GM18858 (cell line): ENCODE measurements at regions not wholly inside any gene's neighbourhood (a gene's known extent, or its start where the extent isn't known, plus 50 kb on each side); places are given as distances from the start of the nearest gene placed in this dataset.

ENCODE experiments used
- ATAC-seq: cut with Tn5 transposase; IDR thresholded peaks from one replicate; pipeline ENCODE4 v1.9.1; 2021; ENCODE audit not compliant: unreplicated experiment

GRCh38 chr10:129023082-129023481, 444.0 kb upstream of the MGMT start:
- no peak for ATAC-seq

DNA sequence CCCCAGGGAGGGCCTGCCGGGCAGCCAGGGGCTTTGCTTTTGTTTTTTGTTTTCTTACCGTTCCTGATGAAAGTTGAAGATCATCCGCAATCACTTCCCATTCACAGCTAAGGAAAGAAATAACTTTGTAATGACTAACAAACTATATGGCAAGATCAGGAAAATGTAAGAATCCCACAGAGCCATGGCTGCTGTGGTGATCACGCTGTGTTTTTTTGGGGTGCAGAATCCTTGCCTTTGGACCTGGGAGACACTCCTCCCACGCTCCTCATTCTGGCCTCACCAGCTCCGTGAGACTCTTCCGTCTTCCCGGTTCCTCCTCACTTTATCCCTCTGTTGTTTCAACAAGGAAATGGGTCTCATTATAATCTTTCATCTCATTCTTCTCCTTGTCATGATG, 443.0 kb upstream of the MGMT start:
- no peak for ATAC-seq

DNA sequence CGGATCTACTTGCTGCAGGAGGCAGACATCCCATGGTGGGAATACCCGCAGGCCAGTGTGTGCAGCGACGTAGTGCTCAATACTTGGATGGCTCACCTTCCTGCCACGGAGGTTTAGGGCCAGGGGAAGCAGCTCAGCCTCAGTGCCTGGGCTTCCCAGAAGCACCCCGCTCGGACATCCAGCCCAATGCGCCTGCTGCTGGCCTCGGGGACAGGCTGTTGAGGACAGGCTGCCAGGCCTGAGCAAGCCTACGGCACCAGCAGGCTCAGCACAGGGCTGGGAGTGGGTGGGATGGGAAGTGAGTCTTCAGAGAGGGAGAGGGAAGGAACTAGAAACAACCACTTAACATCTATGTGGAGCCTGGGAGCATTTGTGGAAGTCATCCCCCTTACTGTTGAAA, 441.3 kb upstream of the MGMT start:
- no peak for ATAC-seq

DNA sequence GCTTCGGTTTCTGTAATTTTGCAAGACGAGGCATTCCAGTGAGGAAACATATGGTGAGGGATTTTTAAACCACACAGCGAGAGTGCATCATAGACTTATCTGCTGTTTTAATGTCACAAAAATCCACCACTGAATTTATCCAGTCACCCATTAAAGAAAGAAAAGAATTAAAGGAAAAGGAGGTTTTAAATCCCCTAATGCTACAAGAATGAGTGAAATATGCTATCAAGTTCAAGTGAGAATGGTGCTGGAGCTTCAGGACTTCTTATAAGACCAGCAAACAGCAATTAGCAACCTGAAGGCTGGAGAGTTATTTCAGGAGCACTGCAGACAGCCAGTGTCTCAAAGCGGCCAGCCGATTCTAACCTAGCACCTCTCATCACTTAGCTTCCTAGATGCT, 439.1 kb upstream of the MGMT start:
- no peak for ATAC-seq

- no peak for ATAC-seq
Measured at GRCh38 chr10:129028451-129028850, 438.6 kb upstream of the MGMT start.

DNA sequence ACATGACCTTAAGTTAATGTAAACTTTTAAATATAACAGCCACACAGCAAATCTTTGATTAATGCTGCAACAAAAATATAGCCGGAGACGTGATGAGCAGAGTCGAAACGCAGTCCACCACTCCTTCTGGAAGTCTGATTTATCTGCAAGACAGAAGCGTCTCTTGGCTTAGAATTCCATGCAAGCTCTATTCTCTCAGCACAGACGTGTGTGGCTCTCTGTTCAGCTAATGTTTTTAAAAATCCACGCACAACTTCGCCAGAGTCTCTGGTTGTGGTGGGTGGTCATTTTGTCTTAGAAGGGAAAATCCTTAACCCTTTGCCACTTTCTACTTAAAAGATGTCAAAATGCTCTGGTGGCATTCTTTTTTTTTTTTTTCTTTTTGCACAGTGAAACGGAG, 438.0 kb upstream of the MGMT start:
- ATAC-seq, result no peak

- ATAC-seq, result no peak
Measured at GRCh38 chr10:129029851-129030602, 437.0 kb upstream of the MGMT start.

GRCh38 chr10:129030603-129030895, 436.5 kb upstream of the MGMT start:
- ATAC-seq, result no peak

- no peak for ATAC-seq
Measured at GRCh38 chr10:129030996-129031843, 435.8 kb upstream of the MGMT start.

- ATAC-seq, result no peak
Measured at GRCh38 chr10:129031844-129032150, 435.2 kb upstream of the MGMT start.

- ATAC-seq, result no peak
Measured at GRCh38 chr10:129032372-129033313, 434.4 kb upstream of the MGMT start.

DNA sequence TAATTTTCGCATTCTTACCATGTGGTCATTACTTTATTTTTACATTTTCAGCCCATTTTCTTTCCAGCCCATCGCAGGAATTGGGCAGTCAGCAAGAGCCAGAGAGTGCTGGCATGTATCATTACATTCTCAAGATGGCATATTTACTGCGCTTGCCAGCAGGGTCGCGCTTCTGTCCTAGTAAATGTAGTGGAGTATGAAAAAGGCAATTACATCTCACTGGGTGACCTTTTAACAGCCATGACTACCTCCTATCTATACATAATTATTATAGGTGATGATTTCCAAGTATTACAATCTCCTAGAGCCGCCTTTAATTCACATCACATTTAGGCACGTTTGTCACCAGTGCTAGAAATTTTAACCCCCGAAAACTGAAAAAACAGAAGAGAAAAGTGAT, 433.7 kb upstream of the MGMT start:
- no peak for ATAC-seq

DNA sequence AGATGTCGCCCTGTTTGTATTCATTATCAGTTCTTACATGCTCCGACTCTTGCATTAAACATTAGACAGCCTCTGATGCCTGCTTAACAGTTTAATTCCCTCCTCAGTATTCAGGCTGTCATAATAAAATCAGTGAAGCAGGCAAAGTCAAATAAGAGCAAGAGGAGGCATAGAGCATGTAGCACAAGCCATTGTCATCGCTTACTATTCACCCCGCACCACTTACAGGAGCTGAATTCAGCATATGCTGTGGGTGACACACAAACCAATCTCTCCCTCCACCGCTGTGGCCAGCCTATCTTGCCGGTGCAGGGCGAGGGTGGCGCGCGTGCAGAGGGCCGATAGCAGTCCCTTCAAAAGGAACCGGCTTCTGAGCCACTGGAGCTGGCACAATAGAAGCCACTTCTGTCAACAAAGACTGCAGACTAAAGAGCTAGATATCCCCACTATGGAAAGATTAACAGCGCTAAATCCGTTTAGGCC, 433.2 kb upstream of the MGMT start:
- no peak for ATAC-seq

- no peak for ATAC-seq
Measured at GRCh38 chr10:129035052-129035827, 431.8 kb upstream of the MGMT start.

- no peak for ATAC-seq
Measured at GRCh38 chr10:129038522-129038921, 428.5 kb upstream of the MGMT start.

GRCh38 chr10:129039406-129040370, 427.4 kb upstream of the MGMT start:
- ATAC-seq, result no peak

- ATAC-seq, result no peak
Measured at GRCh38 chr10:129040377-129040776, 426.7 kb upstream of the MGMT start.

DNA sequence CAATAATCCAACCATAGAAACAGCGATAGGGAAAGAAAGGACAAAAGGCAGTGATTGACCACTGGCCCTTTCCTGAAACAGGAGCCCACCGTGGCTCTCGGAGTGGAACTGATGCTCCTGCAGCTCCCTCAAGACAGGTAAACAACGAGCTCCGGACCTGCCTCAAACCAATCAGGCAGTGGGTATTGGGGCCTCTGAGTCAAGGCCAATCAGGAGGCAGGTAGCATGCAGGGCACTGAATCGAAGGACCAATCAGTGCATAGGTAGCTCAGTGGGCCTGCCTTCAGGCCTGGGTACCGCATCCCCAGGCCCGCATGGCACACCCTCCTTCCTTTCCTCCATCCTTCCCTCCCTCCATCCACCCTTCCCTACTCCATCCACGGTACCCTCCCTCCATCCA, 425.1 kb upstream of the MGMT start:
- ATAC-seq, result no peak

- ATAC-seq, result no peak
Measured at GRCh38 chr10:129042776-129043595, 424.1 kb upstream of the MGMT start.
